ENCODE measurements at regions not wholly inside any gene's neighbourhood (a gene's known extent, or its start where the extent isn't known, plus 50 kb on each side); places are given as distances from the start of the nearest gene placed in this dataset.

DNA sequence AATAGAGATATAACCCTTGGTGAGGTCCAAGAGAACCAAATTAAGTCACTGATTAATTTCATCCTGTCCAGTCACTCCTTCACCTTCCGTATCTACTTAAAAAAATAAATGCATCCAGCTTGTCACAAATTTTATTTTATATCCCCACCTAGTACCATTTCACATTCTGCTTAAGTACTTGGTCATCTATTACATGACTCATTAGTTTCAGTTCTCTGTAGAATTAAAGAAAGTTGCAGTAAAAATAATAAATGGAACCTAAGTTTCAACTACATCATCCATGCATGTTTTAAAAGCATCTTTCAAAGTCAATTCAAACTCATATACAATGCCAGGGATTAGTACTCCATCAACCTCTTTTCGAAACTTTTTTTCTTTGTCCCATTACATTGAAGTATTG lies 130.2 kb downstream of the SH2D1A start:
- Histone ChIP-seq H3K27me3 (ENCODE audit: control insufficient read depth, insufficient read depth, low read length) (no peaks in the 10 kb centered on the region), H3K4me3 (ENCODE audit: insufficient read depth, low read depth, low read length) (no peak overlapping the region), H4K8ac (ENCODE audit: low read depth in 2 of 2, low read length in 2 of 2) (no peak overlapping the region), H3K9me1 (ENCODE audit: insufficient read depth, low read length) (no peaks in the 10 kb centered on the region), H4K91ac (ENCODE audit: insufficient read depth, low read depth, low read length) (no peak overlapping the region), H3K9me3 (ENCODE audit: control insufficient read depth, insufficient read depth, low read length) (no peaks in the 10 kb centered on the region), H2AK9ac (replicated peaks; ENCODE audit: low read depth, low read length, poor library complexity) (no peak overlapping the region), H2AK5ac (ENCODE audit: low read depth, low read length) (no peak overlapping the region), H3K27ac (ENCODE audit: insufficient read depth, low read length) (no peak overlapping the region), H3K9ac (ENCODE audit: low read depth, low read length) (no peak overlapping the region), H2BK5ac (ENCODE audit: low read depth, low read length, poor library complexity, severe bottlenecking) (no peak overlapping the region), H2BK15ac (ENCODE audit: low read depth, low read length) (no peak overlapping the region), H2AFZ (replicated peaks; ENCODE audit: low read length, poor library complexity) (no peak overlapping the region), H3K4me1 (ENCODE audit: control insufficient read depth, insufficient read depth, low read length) (no peaks in the 10 kb centered on the region), H3K36me3 (ENCODE audit: control insufficient read depth, insufficient read depth, low read length) (no peaks in the 10 kb centered on the region), H3K23ac (ENCODE audit: low read depth, low read length) (no peak overlapping the region), H2BK120ac (ENCODE audit: low read depth, low read length) (no peak overlapping the region), H2BK20ac (ENCODE audit: low read depth, low read length) (no peak overlapping the region), H3K14ac (replicated peaks; ENCODE audit: low read depth, low read length) (no peak overlapping the region), H3K79me1 (ENCODE audit: low read depth in 1 of 2, low read length in 2 of 2) (no peaks in the 10 kb centered on the region), H3K18ac (ENCODE audit: low read depth, low read length) (no peak overlapping the region), H4K5ac (ENCODE audit: low read depth, low read length) (no peak overlapping the region), H3K56ac (ENCODE audit: extremely low read depth, insufficient read depth, low read length) (no peak overlapping the region), H3K4ac (ENCODE audit: low read depth, low read length) (no peak overlapping the region), H3K4me2 (ENCODE audit: low read depth, low read length) (no peak overlapping the region), H4K20me1 (ENCODE audit: insufficient read depth, low read length) (no peaks in the 10 kb centered on the region)
- DNase-seq (no peak), ATAC-seq (ENCODE audit: low read depth) (no peak)
- intact Hi-C loops (cut with micrococcal nuclease) = no loop called here
- no CpG with 5 or more reads among the region's 2 CpGs for WGBS, 2 experiments (ENCODE audit: extremely low coverage in 2 of 2, insufficient read length in 1 of 2)
- TF ChIP-seq POLR2A (IDR thresholded peaks at IDR 0.05; ENCODE audit: low read depth, low read length) (no peak), RFX5 (IDR thresholded peaks at IDR 0.05; ENCODE audit: low read depth, low read length) (no peak), CTCF (conservative IDR thresholded peaks at IDR 0.05; ENCODE audit: low read depth, low read length) (no peak)
- TF ChIP-seq, protein P1, sequence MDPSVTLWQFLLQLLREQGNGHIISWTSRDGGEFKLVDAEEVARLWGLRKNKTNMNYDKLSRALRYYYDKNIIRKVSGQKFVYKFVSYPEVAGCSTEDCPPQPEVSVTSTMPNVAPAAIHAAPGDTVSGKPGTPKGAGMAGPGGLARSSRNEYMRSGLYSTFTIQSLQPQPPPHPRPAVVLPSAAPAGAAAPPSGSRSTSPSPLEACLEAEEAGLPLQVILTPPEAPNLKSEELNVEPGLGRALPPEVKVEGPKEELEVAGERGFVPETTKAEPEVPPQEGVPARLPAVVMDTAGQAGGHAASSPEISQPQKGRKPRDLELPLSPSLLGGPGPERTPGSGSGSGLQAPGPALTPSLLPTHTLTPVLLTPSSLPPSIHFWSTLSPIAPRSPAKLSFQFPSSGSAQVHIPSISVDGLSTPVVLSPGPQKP (IDR thresholded peaks at IDR 0.05; ENCODE audit: borderline replicate concordance, low read depth, low read length) = no peak
- dilution Hi-C loops (cut with HindIII; ENCODE audit: low sequenced_read_pairs, unreplicated experiment) = no loop called here
- BruUV-seq (replicated peaks) = no TSS peak
- ChIA-PET POLR2A (ENCODE audit: unreplicated experiment) (no interaction called here), CTCF (no interaction called here)
- in situ Hi-C loops (cut with MboI; ENCODE audit: low sequenced_read_pairs) = no loop called here
